IPS DF 6.9 (cell line): ENCODE measurements at regions not wholly inside any gene's neighbourhood (a gene's known extent, or its start where the extent isn't known, plus 50 kb on each side); places are given as distances from the start of the nearest gene placed in this dataset.
"Not testable (repeated sequence)": the region's sequence is repeated elsewhere in the genome, so short reads cannot be mapped to it uniquely, and the experiment has no call there.

Experiments used
- DNase-seq: peaks from one replicate; pipeline ENCODE4 v3.0.0-alpha.2; 2013; ENCODE audit warnings: low read depth, low spot score
- H3K27ac ChIP-seq: one replicate; pipeline ENCODE4 v1.5.1; 2013; ENCODE audit warnings: low read length, control low read depth
- H3K27me3 ChIP-seq: 2 replicates; pipeline ENCODE4 v1.6.1; 2013; ENCODE audit warnings: mild to moderate bottlenecking, low read length; ENCODE audit not compliant: control insufficient read depth, insufficient read depth
- H3K36me3 ChIP-seq: 2 replicates; pipeline ENCODE4 v1.6.1; 2013; ENCODE audit warnings: low read length; ENCODE audit not compliant: control insufficient read depth, insufficient read depth
- H3K4me1 ChIP-seq: 2 replicates; pipeline ENCODE4 v1.6.1; 2013; ENCODE audit warnings: low read length; ENCODE audit not compliant: control insufficient read depth, insufficient read depth
- H3K4me3 ChIP-seq: 2 replicates; pipeline ENCODE4 v1.5.1; 2013; ENCODE audit warnings: mild to moderate bottlenecking, low read length
- H3K9me3 ChIP-seq: 2 replicates; pipeline ENCODE4 v1.6.1; 2013; ENCODE audit warnings: low read length, inconsistent platforms; ENCODE audit not compliant: control insufficient read depth, insufficient read depth
- WGBS: extraction: QIAGEN DNeasy Blood & Tissue Kit; methylation state at CpG from one replicate; pipeline ENCODE4 v1.1.7; 2013; ENCODE audit warnings: mixed read lengths, missing lambda C conversion rate; ENCODE audit not compliant: insufficient read length, insufficient coverage; 5-methylcytosine and 5-hydroxymethylcytosine counted together

DNA sequence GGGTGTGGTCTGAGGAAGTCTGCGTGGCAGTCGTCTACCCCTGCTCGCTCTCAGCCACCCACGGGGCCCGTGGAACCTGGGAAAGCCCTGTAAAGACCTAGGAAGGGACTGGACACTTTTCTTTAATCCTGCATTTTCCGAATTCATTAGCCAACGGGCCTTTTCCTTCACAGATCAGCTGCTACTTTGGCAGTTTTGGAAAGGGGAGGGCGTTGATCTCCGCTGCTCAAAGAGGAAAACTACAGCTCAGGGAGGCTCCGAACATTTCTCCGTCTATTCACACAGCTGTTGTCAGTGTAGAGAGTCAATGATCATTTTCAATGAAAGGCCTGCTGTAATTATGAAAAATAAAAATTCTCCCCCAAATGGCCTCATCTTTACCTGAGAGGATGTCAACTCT lies 450.1 kb upstream of the MKI67 start:
- Histone ChIP-seq H3K9me3 (no peaks in the 10 kb centered on the region), H3K36me3 (no peaks in the 10 kb centered on the region), H3K27me3 (no peaks in the 10 kb centered on the region), H3K4me3 (no peak overlapping the region), H3K4me1 (no peaks in the 10 kb centered on the region; the same call in 1 of the 2 replicates), H3K27ac (no peak overlapping the region)
- WGBS, result no CpG with 5 or more reads among the region's 11 CpGs
- DNase-seq, result no peak

GRCh38 chr10:128576943-128577670 lies 450.9 kb upstream of the MKI67 start:
- Histone ChIP-seq H3K27me3 (no peaks in the 10 kb centered on the region), H3K27ac (no peak overlapping the region), H3K4me3 (no peak overlapping the region), H3K36me3 (no peaks in the 10 kb centered on the region), H3K9me3 (no peaks in the 10 kb centered on the region), H3K4me1 (no peaks in the 10 kb centered on the region; the same call in 1 of the 2 replicates)
- no CpG with 5 or more reads among the region's 11 CpGs for WGBS
- no peak for DNase-seq

- no peaks in the 10 kb centered on the region for H3K9me3 ChIP-seq
- H3K27ac ChIP-seq, result no peak overlapping the region
- no peak overlapping the region for H3K4me3 ChIP-seq
- H3K4me1 ChIP-seq, result no peaks in the 10 kb centered on the region; the same call in 1 of the 2 replicates
- no CpG with 5 or more reads among the region's 13 CpGs for WGBS
- H3K27me3 ChIP-seq, result no peaks in the 10 kb centered on the region
- DNase-seq, result no peak
- H3K36me3 ChIP-seq, result no peaks in the 10 kb centered on the region
Observed at GRCh38 chr10:128577958-128578750, 451.9 kb upstream of the MKI67 start.

- WGBS, result no CpG with 5 or more reads among the region's 5 CpGs
- Histone ChIP-seq H3K4me1 (no peaks in the 10 kb centered on the region; the same call in 1 of the 2 replicates), H3K27me3 (no peaks in the 10 kb centered on the region), H3K36me3 (no peaks in the 10 kb centered on the region), H3K4me3 (no peak overlapping the region), H3K27ac (no peak overlapping the region), H3K9me3 (no peaks in the 10 kb centered on the region)
- DNase-seq, result no peak
Observed at GRCh38 chr10:128578766-128579165, 452.5 kb upstream of the MKI67 start.

- no peaks in the 10 kb centered on the region for H3K9me3 ChIP-seq
- H3K27me3 ChIP-seq, result no peaks in the 10 kb centered on the region
- no peaks in the 10 kb centered on the region for H3K36me3 ChIP-seq
- H3K27ac ChIP-seq, result no peak overlapping the region
- no CpG with 5 or more reads among the region's 8 CpGs for WGBS
- no peak for DNase-seq
- no peaks in the 10 kb centered on the region; the same call in 1 of the 2 replicates for H3K4me1 ChIP-seq
- H3K4me3 ChIP-seq, result no peak overlapping the region
Observed at GRCh38 chr10:128579280-128579865, 453.1 kb upstream of the MKI67 start.

DNA sequence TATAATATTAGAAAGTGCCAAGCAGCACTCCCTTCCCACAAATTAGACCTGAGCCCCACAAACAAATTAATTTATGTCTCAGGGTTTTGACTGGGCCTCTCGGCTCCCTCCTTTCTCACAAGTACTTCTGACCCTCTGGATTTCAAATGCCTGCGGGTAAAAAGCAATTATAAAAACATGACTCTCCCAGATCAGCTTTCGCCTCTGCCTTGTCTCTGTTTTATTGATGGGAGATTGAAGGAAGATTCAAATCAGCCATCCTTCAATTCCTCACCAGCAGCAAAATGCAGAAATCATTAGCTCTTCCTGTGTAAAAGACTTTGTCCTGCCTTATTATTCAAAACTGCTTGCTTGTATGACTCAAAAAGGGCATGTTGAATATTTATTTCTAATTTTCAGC lies 453.7 kb upstream of the MKI67 start:
- H3K9me3 ChIP-seq, result no peaks in the 10 kb centered on the region
- no peak overlapping the region for H3K4me3 ChIP-seq
- H3K27ac ChIP-seq, result no peak overlapping the region
- H3K36me3 ChIP-seq, result no peaks in the 10 kb centered on the region
- H3K4me1 ChIP-seq, result no peaks in the 10 kb centered on the region; the same call in 1 of the 2 replicates
- DNase-seq, result no peak
- WGBS, result no CpG with 5 or more reads among the region's 3 CpGs
- H3K27me3 ChIP-seq, result no peaks in the 10 kb centered on the region

DNA sequence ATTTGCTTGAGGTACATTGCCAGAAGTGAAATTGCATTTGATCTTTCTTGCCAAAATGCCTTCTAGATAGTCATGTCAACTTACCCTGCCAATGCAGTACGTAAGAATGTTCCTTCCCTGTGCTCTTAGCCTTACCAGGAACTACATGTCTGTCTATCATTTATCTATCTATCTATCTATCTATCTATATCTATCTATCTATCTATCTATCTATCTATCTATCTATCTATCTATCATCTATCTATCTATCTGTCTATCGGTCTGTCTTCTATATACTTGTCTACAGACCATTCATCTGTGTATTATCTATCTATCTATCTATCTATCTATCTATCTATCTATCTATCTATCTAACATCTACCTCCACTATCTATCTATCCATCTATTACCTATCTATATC lies 456.9 kb upstream of the MKI67 start:
- H3K9me3 ChIP-seq, H3K4me3 ChIP-seq, H3K36me3 ChIP-seq, DNase-seq, H3K4me1 ChIP-seq, H3K27ac ChIP-seq, H3K27me3 ChIP-seq: not testable (repeated sequence)
- WGBS, result no CpG with 5 or more reads among the region's 2 CpGs

- no CpG with 5 or more reads among the region's 3 CpGs for WGBS
- not testable (repeated sequence) for H3K36me3 ChIP-seq, DNase-seq, H3K9me3 ChIP-seq, H3K4me1 ChIP-seq, H3K27me3 ChIP-seq, H3K27ac ChIP-seq, H3K4me3 ChIP-seq
Observed at GRCh38 chr10:128586599-128586998, 460.4 kb upstream of the MKI67 start.

DNA sequence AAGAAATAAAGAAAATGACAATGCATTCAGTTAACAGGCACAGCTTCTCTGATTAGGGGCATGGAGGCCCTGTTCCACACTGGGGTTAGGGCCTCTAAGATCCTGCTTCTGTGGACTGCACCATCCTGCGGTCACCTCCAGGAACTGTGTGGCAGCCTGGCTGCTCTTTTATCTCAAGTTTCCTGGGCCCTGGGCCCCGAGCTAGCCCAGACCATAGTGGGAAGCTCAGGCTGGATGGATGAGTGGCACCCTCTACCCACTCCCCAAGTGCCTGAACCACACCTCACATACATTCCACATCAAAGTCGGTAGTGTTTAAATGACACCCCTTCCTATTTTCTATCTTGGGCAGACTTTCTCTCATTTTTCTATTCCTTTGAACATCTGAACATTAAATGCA lies 461.5 kb upstream of the MKI67 start:
- H3K9me3 ChIP-seq, result no peaks in the 10 kb centered on the region; the same call in 1 of the 2 replicates
- H3K36me3 ChIP-seq, result no peaks in the 10 kb centered on the region
- no peaks in the 10 kb centered on the region for H3K27me3 ChIP-seq
- H3K4me3 ChIP-seq, result no peak overlapping the region
- WGBS, result no CpG with 5 or more reads among the region's 3 CpGs
- no peaks in the 10 kb centered on the region for H3K4me1 ChIP-seq
- no peak for DNase-seq
- H3K27ac ChIP-seq, result no peak overlapping the region

GRCh38 chr10:128588402-128588801 lies 462.2 kb upstream of the MKI67 start:
- no peaks in the 10 kb centered on the region for H3K36me3 ChIP-seq
- no peaks in the 10 kb centered on the region; the same call in 1 of the 2 replicates for H3K9me3 ChIP-seq
- H3K27me3 ChIP-seq, result no peaks in the 10 kb centered on the region
- no peak overlapping the region for H3K27ac ChIP-seq
- no peaks in the 10 kb centered on the region for H3K4me1 ChIP-seq
- no peak for DNase-seq
- H3K4me3 ChIP-seq, result no peak overlapping the region
